UCSD-AML1 (cell line): ENCODE measurements at regions not wholly inside any gene's neighbourhood (a gene's known extent, or its start where the extent isn't known, plus 50 kb on each side); places are given as distances from the start of the nearest gene placed in this dataset.
"Not testable (repeated sequence)": the region's sequence is repeated elsewhere in the genome, so short reads cannot be mapped to it uniquely, and the experiment has no call there.

Experiments
- DNase-seq: peaks from one replicate; lab custom pipeline; 2025; ENCODE audit not compliant: unreplicated experiment; lab: John Stamatoyannopoulos, UW

DNA sequence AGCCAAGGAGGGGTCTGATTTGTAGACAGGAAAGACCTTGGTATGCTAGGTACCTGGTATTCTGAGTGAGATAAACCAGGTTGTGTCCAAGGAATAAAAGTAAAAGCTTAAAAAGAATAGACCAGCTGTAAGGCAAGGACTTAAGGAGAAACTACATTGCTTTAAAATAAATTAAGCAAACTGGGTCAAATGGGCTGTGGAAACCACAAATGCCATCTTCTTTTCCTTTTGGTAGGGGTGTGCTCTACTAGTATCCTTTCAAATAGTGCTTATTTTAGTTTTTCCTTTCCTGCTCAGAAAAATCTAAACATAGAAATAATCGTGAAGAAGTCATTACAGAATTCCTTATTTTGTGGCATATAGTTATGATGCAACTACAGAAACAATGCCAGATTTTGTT is 138.6 kb upstream of the KLF12 start:
- no peak for DNase-seq

DNA sequence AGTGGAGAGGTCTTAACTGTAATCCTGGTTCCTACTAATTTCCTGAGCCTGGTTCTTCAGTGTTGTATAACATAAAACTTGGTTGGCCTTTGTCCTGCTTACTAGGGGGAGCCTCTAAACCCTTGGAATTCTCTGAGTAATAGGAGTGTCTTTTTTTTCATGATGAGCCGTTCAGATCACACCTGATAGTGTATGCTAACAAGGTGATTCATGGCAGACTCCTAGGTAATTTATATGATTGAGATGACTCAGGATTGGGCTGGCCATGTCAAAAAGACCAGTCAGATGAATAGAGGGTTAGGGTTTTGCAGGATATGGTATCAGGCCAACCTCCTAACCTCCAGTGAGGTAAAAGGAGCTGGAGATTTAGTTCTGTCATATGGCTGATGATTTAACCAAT is 135.8 kb upstream of the KLF12 start:
- DNase-seq: no peak

DNA sequence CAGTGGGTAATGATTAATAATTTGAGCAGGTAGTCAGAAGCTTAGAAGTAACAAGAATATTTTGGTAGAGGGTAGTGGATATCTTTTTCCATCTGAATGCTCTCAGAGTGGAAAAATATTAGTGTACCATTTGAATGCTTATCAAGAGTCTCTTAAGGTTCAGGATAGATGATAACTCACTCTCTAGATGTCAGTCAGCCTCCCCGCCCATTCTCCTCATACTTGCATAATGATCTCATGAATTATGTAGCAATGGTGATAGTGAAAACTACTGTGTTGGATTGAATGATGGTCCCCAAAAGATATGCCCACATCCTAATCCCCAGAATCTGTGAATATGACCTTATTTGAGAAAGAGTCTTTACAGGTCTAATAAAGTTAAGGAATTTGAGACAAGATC is 132.7 kb upstream of the KLF12 start:
- no peak for DNase-seq

DNA sequence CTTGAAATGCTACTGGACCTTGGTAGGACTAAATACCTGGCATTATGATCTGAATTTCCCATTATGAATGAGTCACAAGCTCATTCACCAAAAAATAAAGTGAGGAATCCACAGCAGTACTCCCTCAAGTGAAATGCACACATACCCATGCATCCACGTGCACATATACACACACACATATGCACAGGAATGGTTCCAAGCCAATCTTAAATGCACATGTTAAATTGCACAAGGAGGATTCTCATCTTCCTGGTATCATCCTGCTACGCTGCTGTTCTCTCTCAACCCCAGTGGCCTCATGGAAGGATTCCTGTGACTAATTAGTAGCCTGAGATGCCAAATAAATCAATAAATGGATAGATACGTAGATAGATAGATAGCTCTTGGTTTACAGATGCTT is 132.1 kb upstream of the KLF12 start:
- no peak for DNase-seq

DNA sequence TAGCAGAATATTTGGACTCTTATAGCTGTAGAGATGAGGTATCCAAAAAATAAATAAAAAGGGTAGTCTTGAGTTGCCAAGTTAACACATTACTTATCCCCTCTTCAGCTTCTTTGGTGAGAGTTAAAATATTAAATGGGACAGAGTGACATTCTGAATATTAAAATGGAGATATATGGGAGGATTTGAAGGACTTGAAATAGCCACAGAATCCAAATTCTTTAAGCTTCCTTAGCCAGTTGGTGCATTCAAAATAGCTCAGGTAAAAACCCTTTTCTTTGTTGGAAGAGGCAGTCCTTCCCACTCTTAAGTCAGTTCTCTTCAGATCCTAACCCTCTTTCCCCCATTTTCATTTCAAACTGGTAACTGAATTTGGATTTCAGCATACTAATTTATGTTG is 130.1 kb upstream of the KLF12 start:
- DNase-seq: no peak

DNA sequence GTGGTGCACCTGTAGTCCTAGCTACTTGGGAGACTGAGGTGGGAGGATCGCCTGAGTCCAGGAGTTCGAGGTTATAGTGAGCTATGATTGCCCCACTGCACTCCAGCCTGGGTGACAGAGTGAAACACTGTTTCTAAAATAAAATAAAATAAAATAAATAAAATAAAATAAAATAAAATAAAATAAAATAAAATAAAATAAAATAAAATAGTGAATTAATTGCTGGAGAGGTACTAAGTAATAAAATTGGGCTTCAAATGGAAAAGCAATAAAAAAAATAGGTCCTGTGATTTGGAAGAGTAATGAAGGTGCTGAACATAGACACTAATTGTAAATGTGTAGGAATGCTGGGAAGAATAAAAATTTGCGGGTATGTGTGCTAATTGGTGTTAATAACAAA is 126.2 kb upstream of the KLF12 start:
- not testable (repeated sequence) for DNase-seq

DNA sequence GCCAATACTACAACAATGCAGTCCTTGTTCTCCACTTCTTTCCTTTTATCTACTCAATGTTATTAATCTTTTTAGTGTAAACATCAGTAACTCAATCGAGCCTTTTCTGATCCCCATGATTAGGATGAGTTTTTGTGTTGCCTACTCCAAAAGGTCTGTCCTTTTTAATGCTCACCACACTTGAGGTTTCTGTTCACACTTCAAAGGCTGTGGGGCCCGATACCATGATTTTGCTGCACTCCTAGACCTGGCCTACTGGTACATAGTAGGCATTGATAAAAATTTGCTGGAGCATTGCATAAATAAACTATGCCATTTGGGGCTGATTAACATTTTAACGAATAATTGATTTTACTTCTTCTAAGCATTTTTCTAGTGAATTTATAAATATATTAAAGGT is 125.4 kb upstream of the KLF12 start:
- no peak for DNase-seq

DNA sequence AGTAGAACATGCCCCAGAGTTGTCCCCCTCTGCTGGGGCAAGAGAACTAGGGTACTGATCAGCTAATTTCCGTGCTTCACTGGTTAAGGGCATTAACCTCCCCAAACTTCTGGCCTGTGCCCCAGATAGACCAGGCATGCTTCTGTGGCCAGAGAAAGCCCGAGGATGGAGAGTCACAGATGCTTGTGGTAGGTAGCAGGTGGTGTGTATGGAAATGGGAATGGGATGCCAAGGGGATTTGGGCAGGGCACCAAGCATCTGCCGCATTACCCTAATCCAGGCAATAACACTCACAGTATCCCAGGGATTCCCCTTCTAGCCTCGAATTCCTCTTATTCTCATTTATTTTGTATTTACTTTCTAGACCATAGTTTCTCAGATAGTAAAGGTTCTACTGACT is 124.8 kb upstream of the KLF12 start:
- DNase-seq: no peak

DNA sequence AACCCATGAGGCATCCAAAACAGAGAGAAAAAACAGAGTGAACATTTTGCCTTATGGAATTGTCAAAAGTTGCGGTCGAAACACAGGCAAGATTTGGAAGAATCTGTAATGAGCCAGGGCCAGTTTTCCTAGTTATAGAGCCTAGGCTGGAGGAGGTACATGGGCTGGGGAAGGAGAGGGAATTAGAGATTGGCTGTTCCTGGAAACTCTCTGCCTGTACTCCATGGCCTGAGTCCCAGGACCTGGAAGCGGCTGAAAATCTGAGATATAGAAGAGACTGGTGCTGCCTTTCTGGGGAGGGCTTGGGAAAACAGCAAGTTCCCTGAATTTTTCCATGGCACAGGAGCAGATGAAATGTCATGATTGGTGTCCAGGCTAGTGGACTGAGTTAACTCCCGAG is 122.8 kb upstream of the KLF12 start:
- no peak for DNase-seq

DNA sequence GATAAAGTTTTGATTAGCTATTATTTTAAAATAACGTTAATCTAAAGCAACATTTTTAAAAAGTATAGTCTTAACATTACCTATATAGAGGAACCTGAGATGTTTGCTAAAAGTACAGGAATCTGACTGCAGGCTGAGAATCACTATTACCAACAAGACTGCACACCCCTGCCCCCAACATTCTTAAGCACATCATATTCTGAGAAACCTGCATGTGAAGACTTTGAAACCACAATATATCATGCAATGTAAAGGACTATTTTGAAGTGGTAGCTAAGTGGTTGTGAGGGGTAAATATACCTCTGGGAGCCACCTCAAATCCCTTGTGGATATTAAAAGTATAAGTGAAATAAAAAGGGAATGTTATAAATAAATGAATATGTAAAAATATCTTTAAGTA is 119.0 kb upstream of the KLF12 start:
- DNase-seq: no peak

DNA sequence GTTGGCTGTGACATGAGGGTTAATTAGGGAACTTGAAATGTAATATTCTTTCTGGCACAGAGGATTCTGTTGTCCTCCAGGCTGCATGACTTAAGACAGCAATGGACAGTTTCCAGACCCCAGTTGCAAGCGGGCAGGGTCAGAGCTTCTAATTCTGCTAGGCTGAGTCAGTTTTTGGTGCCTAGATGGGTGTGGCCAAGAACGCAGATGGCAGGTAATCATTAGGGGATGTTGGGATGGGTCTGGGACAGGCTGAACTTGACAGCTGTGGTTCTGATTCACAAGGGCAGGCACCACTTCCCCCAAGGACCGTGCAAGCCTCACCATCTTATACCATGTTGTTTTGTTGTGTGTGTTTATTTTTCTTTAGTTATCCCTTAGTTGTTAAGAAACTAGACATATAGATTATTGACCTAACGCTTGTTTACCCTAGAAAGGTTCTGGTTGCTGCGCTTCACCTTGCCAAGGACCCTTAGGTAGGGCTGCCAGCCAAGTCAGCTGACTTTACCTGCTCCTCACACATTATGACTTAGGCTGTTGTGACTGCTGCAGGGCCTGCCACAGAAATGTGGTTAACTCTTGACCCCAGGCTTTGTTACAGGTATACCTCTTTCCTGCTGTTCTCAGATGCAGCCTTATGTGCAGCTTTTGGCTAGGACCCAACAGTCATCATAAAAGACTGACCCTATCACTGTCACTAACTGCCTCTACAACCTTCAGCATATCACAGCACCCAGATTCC is 117.7 kb upstream of the KLF12 start:
- DNase-seq: no peak

DNA sequence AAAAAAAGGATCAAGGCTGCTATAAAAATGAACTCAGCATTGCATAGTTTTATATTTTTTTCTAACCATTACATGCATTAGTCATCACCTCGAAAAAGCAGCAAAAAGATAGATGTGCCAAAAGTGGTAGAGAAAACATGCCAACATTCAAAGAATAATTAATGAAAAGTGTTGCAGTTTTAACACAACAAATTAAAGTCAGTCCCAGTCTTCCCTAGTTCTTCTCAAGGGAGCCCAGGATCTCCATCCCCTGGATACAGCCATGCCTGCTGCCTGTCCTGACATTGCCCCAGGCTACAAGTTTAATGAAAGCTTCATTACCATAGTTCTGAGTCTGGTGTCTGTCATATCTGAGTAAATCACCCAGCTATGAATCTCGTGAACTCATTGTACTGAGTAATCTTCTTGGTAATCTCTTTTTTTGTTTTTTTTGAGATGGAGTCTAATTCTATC is 116.6 kb upstream of the KLF12 start:
- DNase-seq: no peak

DNA sequence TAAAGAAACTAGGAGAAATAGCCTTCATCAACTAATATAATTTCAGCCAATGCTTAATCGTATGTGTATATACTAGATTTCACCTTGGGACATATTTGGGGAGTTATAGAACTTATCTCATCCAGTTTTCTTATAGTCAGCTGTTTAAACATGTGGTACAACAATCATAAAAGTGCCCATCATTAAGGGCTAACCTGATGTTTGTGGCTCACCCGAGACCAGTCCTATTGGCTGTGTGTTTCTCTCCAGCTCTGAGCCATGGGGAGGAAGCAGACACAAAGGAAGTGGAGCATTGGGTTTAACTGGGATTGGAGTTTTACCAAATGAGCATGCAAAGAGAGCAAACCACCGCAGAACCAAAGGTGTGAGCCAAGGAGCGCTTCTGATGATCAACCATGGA is 114.3 kb upstream of the KLF12 start:
- no peak for DNase-seq

DNA sequence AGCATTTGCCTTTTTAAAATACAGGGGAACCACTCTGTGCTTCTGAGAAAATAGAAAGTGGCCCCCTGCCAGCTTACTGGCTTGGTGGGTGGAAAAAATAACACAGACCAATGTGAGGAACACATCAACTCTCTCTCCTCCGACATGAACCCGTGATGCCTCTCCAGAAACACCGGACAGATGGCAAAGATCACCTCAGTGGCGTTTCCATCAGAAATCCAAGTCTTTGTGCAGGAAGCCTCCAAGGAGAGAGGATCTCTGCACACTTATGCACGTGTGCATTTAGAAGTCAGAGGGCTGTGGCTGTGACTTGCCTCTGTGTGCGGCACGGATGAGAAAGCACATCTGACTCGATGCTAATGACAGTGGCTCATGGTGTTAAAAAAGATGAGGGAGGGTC is 112.3 kb upstream of the KLF12 start:
- DNase-seq: no peak

DNA sequence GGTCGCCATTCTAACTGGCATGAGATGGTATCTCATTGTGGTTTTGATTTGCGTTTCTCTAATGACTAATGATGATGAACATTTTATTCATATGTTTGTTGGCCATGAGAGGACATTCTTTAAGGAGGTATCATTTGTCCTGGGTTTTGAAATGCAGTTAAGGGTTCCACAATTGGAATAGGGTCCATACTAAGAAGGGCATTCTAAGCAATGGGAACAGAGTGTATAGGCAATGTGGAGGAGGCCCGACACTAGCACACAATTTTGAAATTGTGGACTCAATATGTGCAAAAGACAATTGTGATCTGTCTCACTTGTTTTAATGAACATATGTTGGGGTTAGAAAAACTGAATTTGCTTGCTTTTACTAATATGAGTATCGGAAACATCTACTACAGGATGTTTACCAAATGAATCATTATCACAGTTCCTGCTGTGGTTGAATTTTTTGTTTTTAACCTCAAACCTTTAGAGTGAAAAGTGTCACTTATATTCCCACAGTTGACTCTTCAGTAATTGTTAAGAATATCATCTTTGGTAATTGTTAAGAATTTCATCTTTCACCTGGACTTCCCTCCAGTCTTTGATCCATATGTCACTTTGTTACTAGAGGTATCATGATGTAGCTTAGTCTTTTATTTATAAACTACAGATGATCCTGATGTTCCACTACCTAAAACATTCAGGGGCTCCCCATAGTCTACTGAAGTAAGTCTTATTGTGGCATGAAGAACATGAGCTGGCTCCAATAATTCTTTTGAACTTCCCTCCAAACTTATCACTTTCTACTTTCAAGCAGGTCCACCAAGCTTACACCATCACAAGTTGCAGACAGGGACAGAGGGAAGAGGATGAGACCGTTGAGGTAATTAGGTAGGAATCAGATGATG is 109.7 kb upstream of the KLF12 start:
- no peak for DNase-seq

DNA sequence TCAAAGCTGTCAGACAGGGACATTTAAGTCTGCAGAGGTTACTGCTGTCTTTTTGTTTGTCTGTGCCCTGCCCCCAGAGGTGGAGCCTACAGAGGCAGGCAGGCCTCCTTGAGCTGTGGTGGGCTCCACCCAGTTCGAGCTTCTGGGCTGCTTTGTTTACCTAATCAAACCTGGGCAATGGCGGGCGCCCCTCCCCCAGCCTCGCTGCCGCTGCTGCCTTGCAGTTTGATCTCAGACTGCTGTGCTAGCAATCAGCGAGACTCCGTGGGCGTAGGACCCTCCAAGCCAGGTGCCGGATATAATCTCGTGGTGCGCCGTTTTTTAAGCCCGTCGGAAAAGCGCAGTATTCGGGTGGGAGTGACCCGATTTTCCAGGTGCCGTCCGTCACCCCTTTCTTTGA is 107.1 kb upstream of the KLF12 start:
- not testable (repeated sequence) for DNase-seq

DNA sequence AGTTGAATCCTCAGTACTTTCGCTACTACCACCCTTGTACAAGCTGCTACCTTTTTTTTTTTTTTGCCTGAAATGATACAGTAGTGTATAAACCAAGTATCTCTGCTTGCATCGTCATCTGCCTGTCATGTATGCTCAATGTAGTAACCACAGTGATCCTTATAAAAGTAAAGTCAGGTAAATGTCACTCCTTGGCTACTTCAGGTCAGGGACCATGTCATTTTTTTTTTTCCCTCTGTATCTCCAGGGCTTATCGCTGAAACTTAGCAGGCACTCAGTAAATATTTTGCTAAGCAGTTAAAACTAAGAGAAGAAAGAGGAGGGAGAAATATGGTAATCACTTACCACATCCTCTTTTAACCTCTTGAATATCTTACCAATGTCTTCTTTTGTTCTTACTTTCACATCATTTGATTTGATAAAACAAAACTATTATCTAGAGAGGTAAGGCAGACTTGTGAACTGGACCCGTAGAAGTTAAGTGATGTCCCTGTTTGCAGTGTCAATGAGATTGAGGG is 96.8 kb upstream of the KLF12 start:
- no peak for DNase-seq

DNA sequence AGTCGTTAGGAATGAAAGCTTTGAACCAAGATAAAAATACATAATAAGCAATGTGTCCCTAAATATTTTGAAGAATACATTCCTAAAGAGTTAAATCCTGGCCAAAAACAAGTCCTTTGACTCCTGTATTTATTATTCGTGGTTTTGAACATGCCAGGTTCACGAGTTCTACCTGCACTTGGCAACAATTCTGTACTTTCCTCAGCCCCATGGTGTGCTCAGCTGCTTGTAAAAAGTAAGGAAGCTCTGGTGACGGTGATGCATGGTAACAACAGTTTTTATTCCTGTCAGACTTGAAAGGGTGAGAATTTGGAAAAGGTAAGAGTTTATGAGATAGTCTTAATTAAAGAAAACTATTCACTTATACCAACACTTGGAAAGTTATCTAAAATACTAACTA is 95.0 kb upstream of the KLF12 start:
- DNase-seq: no peak

DNA sequence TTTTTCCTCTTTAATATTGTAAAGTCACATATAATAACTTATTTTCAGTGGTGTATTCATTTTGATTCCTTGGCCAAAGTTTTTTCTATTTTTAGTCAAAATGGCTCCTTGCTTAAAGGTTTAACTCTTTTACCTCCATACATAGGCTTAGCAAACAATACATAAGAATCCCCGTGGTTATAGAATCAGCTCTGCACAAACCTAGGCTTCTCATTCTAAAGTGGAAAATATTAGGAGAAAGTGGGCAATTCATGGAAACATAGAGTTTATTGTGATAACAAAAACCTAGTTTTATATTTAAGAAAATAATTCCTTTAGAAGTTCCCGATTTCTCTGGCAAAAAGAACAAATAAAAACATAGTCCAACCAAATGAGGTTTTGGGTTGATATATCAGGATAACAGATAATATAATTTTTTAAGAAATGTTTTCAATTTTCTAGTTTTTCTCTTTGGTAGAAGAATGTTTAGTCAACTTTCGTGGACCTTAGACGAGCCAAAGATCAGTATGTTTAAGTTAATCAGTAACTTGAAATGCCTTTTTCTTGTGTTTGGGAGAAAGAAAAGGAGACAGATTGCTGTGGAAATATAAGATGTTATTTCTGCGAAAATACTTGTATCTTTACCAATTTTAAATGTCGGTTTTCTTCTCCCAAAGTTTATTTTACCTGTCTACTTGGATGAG is 93.4 kb upstream of the KLF12 start:
- DNase-seq: no peak

DNA sequence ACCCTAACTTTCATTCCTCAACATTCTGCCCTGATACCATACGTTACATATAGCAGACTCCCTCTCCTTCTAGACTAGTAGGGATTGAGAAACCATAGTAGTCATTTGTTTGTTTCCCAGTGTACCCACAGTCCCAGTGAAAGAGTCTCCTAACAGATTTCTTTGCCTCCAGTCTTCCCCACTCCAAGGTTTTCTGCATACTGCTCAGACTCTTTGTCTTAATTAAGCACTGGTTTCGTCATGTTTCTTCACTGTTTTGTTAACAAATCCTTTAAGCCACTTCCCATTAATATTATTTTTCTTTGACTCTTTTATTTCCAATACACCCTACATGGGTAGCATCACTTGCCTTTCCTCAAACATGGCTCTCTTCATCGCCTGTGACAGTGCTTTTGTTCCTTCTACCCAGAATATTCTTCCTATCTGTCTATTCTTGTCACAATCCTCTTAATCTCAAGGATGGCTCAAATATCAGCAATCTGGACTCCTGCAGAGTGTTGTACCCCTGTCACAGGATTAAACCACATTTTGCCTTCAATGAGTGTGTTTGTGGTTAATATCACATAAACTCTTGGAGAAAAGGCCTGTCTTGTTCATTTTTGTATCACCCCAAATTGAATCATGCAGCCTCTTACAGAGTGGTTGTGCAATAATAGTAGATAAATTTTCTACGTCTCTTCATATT is 92.7 kb upstream of the KLF12 start:
- no peak for DNase-seq

DNA sequence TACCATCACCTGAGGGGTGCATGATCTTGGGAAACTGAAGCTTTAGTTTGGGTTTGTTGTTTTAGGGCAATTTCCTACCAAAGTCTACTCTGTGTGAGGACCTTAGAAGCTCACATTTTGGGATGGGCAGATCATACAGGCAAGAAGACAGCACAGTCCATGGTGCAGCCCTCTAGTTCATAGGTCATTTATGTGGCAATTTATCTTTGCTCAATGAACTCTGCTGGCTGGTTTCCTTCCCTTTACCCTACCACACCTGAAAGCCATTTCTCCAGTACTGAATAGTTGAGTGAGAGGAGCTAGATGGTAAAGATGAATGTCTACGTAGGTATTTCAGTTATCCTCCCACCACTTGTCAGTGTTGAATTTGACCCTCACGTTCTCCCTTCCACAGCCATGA is 87.5 kb upstream of the KLF12 start:
- no peak for DNase-seq
